ENCODE measurements at regions not wholly inside any gene's neighbourhood (a gene's known extent, or its start where the extent isn't known, plus 50 kb on each side); places are given as distances from the start of the nearest gene placed in this dataset.

- TF ChIP-seq CTCF (IDR thresholded peaks at IDR 0.05; ENCODE audit: low read depth, low read length, poor library complexity, severe bottlenecking), result no peak
- no peak for TF ChIP-seq EZH2phosphoT487 (IDR thresholded peaks at IDR 0.05; ENCODE audit: borderline replicate concordance, low read length)
These were observed 645.4 kb downstream of the ZBBX start for GRCh38 chr3:166734734-166735133.
